HepG2 (cell line): ENCODE measurements at regions not wholly inside any gene's neighbourhood (a gene's known extent, or its start where the extent isn't known, plus 50 kb on each side); places are given as distances from the start of the nearest gene placed in this dataset.

Experiments used
- ATAC-seq: fragments of 200-7000 bp; cut with Tn5 transposase; 3 replicates; pipeline ENCODE4 v1.9.1; 2020; ENCODE audit warnings: mild to moderate bottlenecking, moderate library complexity
- BruUV-seq: library from RNA; stranded (reverse); fragments of 400-500 nt; replicated peaks from 2 replicates; lab custom pipeline; 2021; lab: Mats Ljungman, UMichigan
- CTCF ChIA-PET: fragments of 300-600 bp; formaldehyde crosslinking; extraction: SDS; loops from one replicate; lab custom pipeline; 2021; ENCODE audit warnings: low total read pairs, inconsistent platforms, low intra/inter-chr PET ratio; lab: Yijun Ruan, JAX
- POLR2A ChIA-PET: fragments of 350-600 bp; sonication (Branson Sonifier 250); formaldehyde crosslinking; loops from one replicate; lab custom pipeline; 2020; ENCODE audit warnings: antibody characterized with exemption, inconsistent platforms; lab: Yijun Ruan, JAX
- DNase-seq: peaks from one replicate; pipeline ENCODE4 v3.0.0-alpha.2; 2015; ENCODE audit warnings: low spot score
- FAIRE-seq: peaks from 3 replicates; lab custom pipeline; 2011; peaks lifted over from hg19 to GRCh38; lab: Jason Lieb, UNC
- H2AFZ ChIP-seq: one replicate; pipeline ENCODE4 v1.6.1; 2011; ENCODE audit warnings: low read length, inconsistent platforms
- H3K27ac ChIP-seq: fragments of 300-600 bp; 3 replicates; pipeline ENCODE4 v1.8.0; 2011; ENCODE audit warnings: mixed run types, mild to moderate bottlenecking, mixed read lengths, low read length, inconsistent platforms; ENCODE audit not compliant: insufficient read depth; ENCODE audit errors: extremely low read length
- H3K27me3 ChIP-seq, 2 experiments: fragments of 200-600 bp in 1 of 2; 2 replicates in 1 of 2; 3 replicates in 1 of 2; pipeline versions ENCODE4 v1.6.0 to v1.8.0; 2011; ENCODE audit warnings: low read length in 2 of 2, mild to moderate bottlenecking in 2 of 2, moderate library complexity in 2 of 2, inconsistent platforms in 1 of 2; ENCODE audit not compliant: insufficient read depth in 2 of 2, control insufficient read depth in 1 of 2
- H3K36me3 ChIP-seq, 2 experiments: fragments of 200-600 bp in 1 of 2; replicated peaks in 1 of 2; 2 replicates in 1 of 2; 3 replicates in 1 of 2; pipeline versions ENCODE4 v1.5.1 to v1.8.0; 2011; ENCODE audit warnings: low read length in 2 of 2, inconsistent platforms in 1 of 2; ENCODE audit not compliant: insufficient read depth in 2 of 2, control insufficient read depth in 1 of 2
- H3K4me1 ChIP-seq: 2 replicates; pipeline ENCODE4 v1.5.1; 2012; ENCODE audit warnings: low read length, inconsistent platforms; ENCODE audit not compliant: insufficient read depth
- H3K4me2 ChIP-seq: 2 replicates; pipeline ENCODE4 v1.6.0; 2011; ENCODE audit warnings: low read depth, low read length, inconsistent platforms
- H3K4me3 ChIP-seq, 3 experiments: fragments of 200-600 bp in 1 of 3; sonication (generic), shearing (Covaris generic) in 1 of 3; replicated peaks in 1 of 3; 2 replicates each; pipeline ENCODE4 v1.5.1; 2011 to 2016; ENCODE audit warnings: low read length in 3 of 3, inconsistent platforms in 2 of 3, low read depth in 2 of 3, mild to moderate bottlenecking in 2 of 3, control low read depth in 1 of 3, mixed read lengths in 1 of 3; ENCODE audit not compliant: insufficient read depth in 1 of 3
- H3K79me2 ChIP-seq: one replicate; pipeline ENCODE4 v1.6.1; 2011; ENCODE audit warnings: low read length, inconsistent platforms; ENCODE audit not compliant: insufficient read depth
- H3K9ac ChIP-seq: 2 replicates; pipeline ENCODE4 v1.6.0; 2011; ENCODE audit warnings: mild to moderate bottlenecking, low read depth, low read length, inconsistent platforms; ENCODE audit not compliant: insufficient read depth
- H3K9me3 ChIP-seq: 2 replicates; pipeline ENCODE4 v1.5.1; 2012; ENCODE audit warnings: mild to moderate bottlenecking, low read length
- H4K20me1 ChIP-seq: 2 replicates; pipeline ENCODE4 v1.6.0; 2011; ENCODE audit warnings: inconsistent platforms, mild to moderate bottlenecking, low read length, moderate library complexity; ENCODE audit not compliant: insufficient read depth
- ESRRA ChIP-seq: sonication (generic); formaldehyde crosslinking; IDR thresholded peaks from 2 replicates; pipeline ENCODE4 v1.5.1; 2020; ENCODE audit warnings: mild to moderate bottlenecking, low read depth, missing genetic modification reagents
- ETV6 ChIP-seq: sonication (generic); formaldehyde crosslinking; conservative IDR thresholded peaks from 2 replicates; pipeline ENCODE4 v1.4.0; 2020; ENCODE audit warnings: missing genetic modification reagents
- EZH2 ChIP-seq: conservative IDR thresholded peaks from 2 replicates; pipeline ENCODE4 v1.6.1; 2012; ENCODE audit warnings: mild to moderate bottlenecking, low read depth, low read length, moderate library complexity
- GATA4 ChIP-seq: sonication (generic); IDR thresholded peaks from 2 replicates; pipeline ENCODE4 v1.6.1; 2016; ENCODE audit warnings: antibody characterized with exemption, low read depth, borderline replicate concordance
- HES4 ChIP-seq: sonication (generic); formaldehyde crosslinking; IDR thresholded peaks from 2 replicates; pipeline ENCODE4 v1.9.0; 2021; ENCODE audit warnings: mild to moderate bottlenecking, missing genetic modification reagents, borderline replicate concordance
- MLXIP ChIP-seq: sonication (generic); formaldehyde crosslinking; IDR thresholded peaks from 2 replicates; pipeline ENCODE4 v1.9.0; 2021; ENCODE audit warnings: missing genetic modification reagents, borderline replicate concordance
- PATZ1 ChIP-seq: sonication (generic); formaldehyde crosslinking; IDR thresholded peaks from 2 replicates; pipeline ENCODE4 v1.4.0; 2020; ENCODE audit warnings: missing genetic modification reagents
- RFXANK ChIP-seq: IDR thresholded peaks from 2 replicates; pipeline ENCODE4 v1.6.1; 2016
- SNAPC2 ChIP-seq: sonication (generic); formaldehyde crosslinking; IDR thresholded peaks from 2 replicates; pipeline ENCODE4 v1.8.1; 2022; ENCODE audit warnings: mild to moderate bottlenecking, missing genetic modification reagents
- SP5 ChIP-seq: IDR thresholded peaks from 2 replicates; pipeline ENCODE4 v1.6.1; 2016; ENCODE audit warnings: low read depth, borderline replicate concordance
- TBX2 ChIP-seq: sonication (generic); formaldehyde crosslinking; IDR thresholded peaks from 2 replicates; pipeline ENCODE4 v1.5.0; 2020; ENCODE audit warnings: missing genetic modification reagents, mild to moderate bottlenecking, borderline replicate concordance
- ZFP62 ChIP-seq: sonication (generic); formaldehyde crosslinking; IDR thresholded peaks from 2 replicates; pipeline ENCODE4 v1.4.0; 2020; ENCODE audit warnings: missing genetic modification reagents
- ZNF556 ChIP-seq: sonication (generic); formaldehyde crosslinking; IDR thresholded peaks from 2 replicates; pipeline ENCODE4 v1.4.0; 2020; ENCODE audit warnings: mild to moderate bottlenecking, missing genetic modification reagents, borderline replicate concordance
- ZNF724P ChIP-seq: sonication (generic); formaldehyde crosslinking; IDR thresholded peaks from 2 replicates; pipeline ENCODE4 v1.8.0; 2022; ENCODE audit warnings: missing genetic modification reagents, borderline replicate concordance
- ZNF879 ChIP-seq: sonication (generic); formaldehyde crosslinking; IDR thresholded peaks from 2 replicates; pipeline ENCODE4 v1.8.1; 2023; ENCODE audit warnings: missing genetic modification reagents
- WGBS: methylation state at CpG from one replicate; pipeline ENCODE4 v1.1.6; 2017; ENCODE audit warnings: low lambda C conversion rate; 5-methylcytosine and 5-hydroxymethylcytosine counted together
- in situ Hi-C: cut with HindIII; loops from 2 replicates; pipeline ENCODE4 v1.10.0; 2017; ENCODE audit warnings: low pct_unique_long_range_greater_than_20kb; ENCODE audit not compliant: extremely low pct_ligation_motif_present
- intact Hi-C: fragments of 100-400 bp; cut with micrococcal nuclease; formaldehyde crosslinking; loops from one replicate; pipeline ENCODE4 v1.10.0; 2022; ENCODE audit not compliant: unreplicated experiment

GRCh38 chr3:81439108-81439507, 322.3 kb downstream of the GBE1 start:
- H3K9ac ChIP-seq, result no peak overlapping the region
- ChIA-PET CTCF (no interaction called here), POLR2A (no interaction called here)
- no peak for FAIRE-seq
- H3K4me1 ChIP-seq, result no peaks in the 10 kb centered on the region
- DNase-seq, result no peak
- no peaks in the 10 kb centered on the region for H3K9me3 ChIP-seq
- H2AFZ ChIP-seq, result no peak overlapping the region
- H4K20me1 ChIP-seq, result no peaks in the 10 kb centered on the region
- no TSS peak for BruUV-seq
- no peak for ATAC-seq
- H3K27me3 ChIP-seq, result no peaks in the 10 kb centered on the region
- intact Hi-C loops (no loop called here), in situ Hi-C loops (no loop called here)
- H3K36me3 ChIP-seq, result no peaks in the 10 kb centered on the region
- 0% methylated on average over 1 of the region's 1 CpG for WGBS
- H3K4me2 ChIP-seq, result no peak overlapping the region
- no peaks in the 10 kb centered on the region for H3K79me2 ChIP-seq
- no peak overlapping the region for H3K27ac ChIP-seq
- TF ChIP-seq ESRRA (CRISPR knock-in tag), result no peak
- no peak overlapping the region for H3K4me3 ChIP-seq

GRCh38 chr3:81437683-81438082, 323.8 kb downstream of the GBE1 start:
- Histone ChIP-seq H3K36me3 (no peaks in the 10 kb centered on the region), H3K4me3 (no peak overlapping the region), H4K20me1 (no peaks in the 10 kb centered on the region), H3K4me2 (no peak overlapping the region), H3K9me3 (no peaks in the 10 kb centered on the region), H3K79me2 (no peaks in the 10 kb centered on the region), H3K27me3 (no peaks in the 10 kb centered on the region), H3K27ac (no peak overlapping the region), H2AFZ (no peak overlapping the region), H3K4me1 (no peaks in the 10 kb centered on the region), H3K9ac (no peak overlapping the region)
- in situ Hi-C loops (no loop called here), intact Hi-C loops (no loop called here)
- ATAC-seq (no peak), DNase-seq (no peak), FAIRE-seq (no peak)
- CTCF ChIA-PET, result no interaction called here
- BruUV-seq, result no TSS peak
- 0% methylated on average over 1 of the region's 3 CpGs for WGBS
- POLR2A ChIA-PET, result no interaction called here
- TF ChIP-seq MLXIP (CRISPR knock-in tag) (no peak), EZH2 (no peak), ZNF724P (CRISPR knock-in tag) (no peak), SP5 (CRISPR knock-in tag) (no peak), GATA4 (no peak), ZNF879 (no peak), PATZ1 (CRISPR knock-in tag) (no peak), SNAPC2 (CRISPR knock-in tag) (no peak), RFXANK (CRISPR knock-in tag) (no peak), HES4 (CRISPR knock-in tag) (no peak), TBX2 (CRISPR knock-in tag) (no peak), ETV6 (no peak), ZNF556 (no peak), ZFP62 (CRISPR knock-in tag) (no peak)
